ENCODE measurements at regions not wholly inside any gene's neighbourhood (a gene's known extent, or its start where the extent isn't known, plus 50 kb on each side); places are given as distances from the start of the nearest gene placed in this dataset. TPM values are rescaled to one million over a fixed set of nuclear protein-coding genes. Genes with fewer than 3 reads are reported as not detected.

- Histone ChIP-seq H3K27ac (no peak overlapping the region), H3K36me3 (no peaks in the 10 kb centered on the region), H3K27me3 (no peaks in the 10 kb centered on the region), H3K4me1 (ENCODE audit: insufficient read depth) (peaks cover 3% of the 10 kb centered on the region), H3K4me3 (no peak overlapping the region), H3K9me3 (no peaks in the 10 kb centered on the region)
- intact Hi-C loops (cut with DNase I), result no loop called here
- WGBS, 3 donors, result 34 to 43% (median 36%) methylated on average over 13 of the region's 13 CpGs
- no peak for DNase-seq
- TF ChIP-seq EP300 (IDR thresholded peaks at IDR 0.05) (no peak), CTCF (IDR thresholded peaks at IDR 0.05) (no peak), POLR2A (IDR thresholded peaks at IDR 0.05) (no peak)
Observed at GRCh38 chr18:25420077-25420825, 68.3 kb upstream of the ZNF521 start.

GRCh38 chr18:25416374-25416773, 64.4 kb upstream of the ZNF521 start:
- TF ChIP-seq EP300 (IDR thresholded peaks at IDR 0.05), result no peak
- no peak for TF ChIP-seq POLR2A (IDR thresholded peaks at IDR 0.05)
- no peak for TF ChIP-seq CTCF (IDR thresholded peaks at IDR 0.05)
- Histone ChIP-seq H3K4me1 (ENCODE audit: insufficient read depth) (peaks cover 3% of the 10 kb centered on the region), H3K9me3 (no peaks in the 10 kb centered on the region), H3K27ac (no peak overlapping the region), H3K27me3 (no peaks in the 10 kb centered on the region), H3K36me3 (no peaks in the 10 kb centered on the region), H3K4me3 (no peak overlapping the region)
- 64 to 81% (median 76%) methylated on average over 3 of the region's 3 CpGs for WGBS, 3 donors
- no peak for DNase-seq
- intact Hi-C loops (cut with DNase I), result no loop called here

GRCh38 chr18:25409971-25410370, 58.0 kb upstream of the ZNF521 start:
- Histone ChIP-seq H3K36me3 (no peaks in the 10 kb centered on the region), H3K27me3 (no peaks in the 10 kb centered on the region), H3K9me3 (no peaks in the 10 kb centered on the region), H3K4me3 (no peak overlapping the region), H3K4me1 (ENCODE audit: insufficient read depth) (no peaks in the 10 kb centered on the region), H3K27ac (no peak overlapping the region)
- TF ChIP-seq EP300 (IDR thresholded peaks at IDR 0.05) (no peak), POLR2A (IDR thresholded peaks at IDR 0.05) (no peak), CTCF (IDR thresholded peaks at IDR 0.05) (no peak)
- no peak for DNase-seq
- intact Hi-C loops (cut with DNase I), result no loop called here
- WGBS, 3 donors, result 88 to 94% (median 92%) methylated on average over 2 of the region's 2 CpGs

- intact Hi-C loops (cut with DNase I), result no loop called here
- no peaks in the 10 kb centered on the region for H3K9me3 ChIP-seq
- no peak overlapping the region for H3K27ac ChIP-seq
- H3K4me1 ChIP-seq (ENCODE audit: insufficient read depth), result no peaks in the 10 kb centered on the region
- TF ChIP-seq EP300 (IDR thresholded peaks at IDR 0.05), result no peak
- TF ChIP-seq CTCF (IDR thresholded peaks at IDR 0.05), result no peak
- no peak for TF ChIP-seq POLR2A (IDR thresholded peaks at IDR 0.05)
- no peaks in the 10 kb centered on the region for H3K27me3 ChIP-seq
- H3K4me3 ChIP-seq, result no peak overlapping the region
- no peaks in the 10 kb centered on the region for H3K36me3 ChIP-seq
- WGBS, 3 donors, result 83 to 96% (median 88%) methylated on average over 4 of the region's 4 CpGs
- no peak for DNase-seq
Observed at GRCh38 chr18:25408293-25408692, 56.3 kb upstream of the ZNF521 start.

Small RNA genes lying in the stretch of these regions (small RNA-seq; reads per million reads assigned to genes)
- gene AC027229.1 (not detected), gene RN7SL97P (not detected)

All from ovary (tissue), 7 donors.